Calu3 (cell line): ENCODE measurements at regions not wholly inside any gene's neighbourhood (a gene's known extent, or its start where the extent isn't known, plus 50 kb on each side); places are given as distances from the start of the nearest gene placed in this dataset.

Experiments
- BruUV-seq: library from RNA; stranded (reverse); fragments of 400-500 nt; replicated peaks from 2 replicates; lab custom pipeline; 2021; lab: Mats Ljungman, UMichigan
- CTCF ChIA-PET: fragments of 300-600 bp; sonication (Branson Sonifier 250); formaldehyde crosslinking; loops from one replicate; lab custom pipeline; 2022; ENCODE audit warnings: antibody characterized with exemption; lab: Charles Lee
- DNase-seq: peaks from one replicate; pipeline ENCODE4 v3.0.0; 2022
- H3K27ac Mint-ChIP-seq: one replicate; pipeline ENCODE4 v1.8.0; 2022; ENCODE audit warnings: mixed read lengths; ENCODE audit not compliant: unreplicated experiment
- H3K27me3 Mint-ChIP-seq: one replicate; pipeline ENCODE4 v1.8.0; 2022; ENCODE audit warnings: mixed read lengths; ENCODE audit not compliant: unreplicated experiment
- H3K36me3 Mint-ChIP-seq: one replicate; pipeline ENCODE4 v1.8.0; 2022; ENCODE audit warnings: mild to moderate bottlenecking, moderate library complexity, mixed read lengths; ENCODE audit not compliant: insufficient read depth, unreplicated experiment
- H3K4me1 Mint-ChIP-seq: one replicate; pipeline ENCODE4 v1.8.0; 2022; ENCODE audit warnings: mild to moderate bottlenecking, low read depth, mixed read lengths; ENCODE audit not compliant: unreplicated experiment
- H3K4me3 Mint-ChIP-seq: one replicate; pipeline ENCODE4 v1.8.0; 2022; ENCODE audit warnings: mild to moderate bottlenecking, low read depth, moderate library complexity, mixed read lengths; ENCODE audit not compliant: unreplicated experiment
- H3K9me3 Mint-ChIP-seq: one replicate; pipeline ENCODE4 v1.8.0; 2022; ENCODE audit warnings: low read depth, mixed read lengths; ENCODE audit not compliant: unreplicated experiment
- intact Hi-C: fragments of 100-400 bp; cut with micrococcal nuclease; formaldehyde crosslinking; loops from one replicate; pipeline ENCODE4 v1.10.0; 2022; ENCODE audit not compliant: unreplicated experiment
- TF ChIP-seq, protein P1 (sequence below): fragments of 200-600 bp; IDR thresholded peaks from one replicate; pipeline ENCODE4 v1.8.0; 2022; ENCODE audit warnings: antibody characterized with exemption; ENCODE audit not compliant: unreplicated experiment

DNA sequence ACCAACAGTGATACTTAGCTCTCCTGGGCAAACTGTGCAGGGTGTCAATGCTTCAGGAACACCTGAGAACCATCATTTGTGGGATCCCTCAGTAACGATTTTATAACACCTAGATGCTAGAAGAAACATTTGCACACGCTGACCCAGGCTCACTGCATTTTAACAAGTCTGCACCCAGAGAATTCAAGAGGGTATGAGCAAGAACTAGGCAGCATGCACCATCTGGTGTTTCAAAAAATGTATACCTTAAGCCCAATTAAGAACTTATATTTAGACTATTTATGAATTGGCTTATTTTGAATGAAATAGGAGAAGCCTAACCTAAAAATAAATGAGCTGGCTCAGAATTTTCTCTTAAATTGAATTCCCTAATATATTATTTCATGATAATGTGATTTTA, 400.5 kb downstream of the GPATCH2 start:
- CTCF ChIA-PET, result no interaction called here

DNA sequence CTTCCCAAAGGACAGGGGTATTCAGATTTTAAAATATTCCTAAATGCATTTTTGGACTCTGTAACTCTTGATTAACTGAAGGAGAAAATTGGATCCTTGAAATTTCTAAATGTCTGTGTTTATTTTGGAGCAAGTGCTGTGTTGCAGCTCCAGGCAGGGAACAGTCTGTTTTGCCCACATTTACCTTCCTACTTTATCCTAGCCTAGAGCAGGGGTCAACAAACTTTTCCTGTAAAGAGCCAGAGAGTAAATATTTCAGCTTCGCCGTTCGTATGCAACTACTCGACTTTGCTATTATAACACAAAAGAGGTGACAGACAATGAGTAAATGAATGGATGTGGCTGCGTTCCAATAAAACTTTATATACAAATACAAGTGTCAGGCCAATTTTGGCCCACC, 402.2 kb downstream of the GPATCH2 start:
- intact Hi-C loops, result no loop called here
- H3K9me3 Mint-ChIP-seq, result peaks cover 8% of the 10 kb centered on the region
- TF ChIP-seq, protein P1, sequence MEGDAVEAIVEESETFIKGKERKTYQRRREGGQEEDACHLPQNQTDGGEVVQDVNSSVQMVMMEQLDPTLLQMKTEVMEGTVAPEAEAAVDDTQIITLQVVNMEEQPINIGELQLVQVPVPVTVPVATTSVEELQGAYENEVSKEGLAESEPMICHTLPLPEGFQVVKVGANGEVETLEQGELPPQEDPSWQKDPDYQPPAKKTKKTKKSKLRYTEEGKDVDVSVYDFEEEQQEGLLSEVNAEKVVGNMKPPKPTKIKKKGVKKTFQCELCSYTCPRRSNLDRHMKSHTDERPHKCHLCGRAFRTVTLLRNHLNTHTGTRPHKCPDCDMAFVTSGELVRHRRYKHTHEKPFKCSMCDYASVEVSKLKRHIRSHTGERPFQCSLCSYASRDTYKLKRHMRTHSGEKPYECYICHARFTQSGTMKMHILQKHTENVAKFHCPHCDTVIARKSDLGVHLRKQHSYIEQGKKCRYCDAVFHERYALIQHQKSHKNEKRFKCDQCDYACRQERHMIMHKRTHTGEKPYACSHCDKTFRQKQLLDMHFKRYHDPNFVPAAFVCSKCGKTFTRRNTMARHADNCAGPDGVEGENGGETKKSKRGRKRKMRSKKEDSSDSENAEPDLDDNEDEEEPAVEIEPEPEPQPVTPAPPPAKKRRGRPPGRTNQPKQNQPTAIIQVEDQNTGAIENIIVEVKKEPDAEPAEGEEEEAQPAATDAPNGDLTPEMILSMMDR, result no peak
- no TSS peak for BruUV-seq
- no peaks in the 10 kb centered on the region for H3K36me3 Mint-ChIP-seq
- DNase-seq, result no peak
- H3K27me3 Mint-ChIP-seq, result no peaks in the 10 kb centered on the region
- H3K27ac Mint-ChIP-seq, result no peak overlapping the region
- H3K4me3 Mint-ChIP-seq, result no peak overlapping the region
- CTCF ChIA-PET, result no interaction called here
- no peaks in the 10 kb centered on the region for H3K4me1 Mint-ChIP-seq

More for the DNA sequence above, 400.5 kb downstream of the GPATCH2 start:
- no peaks in the 10 kb centered on the region for H3K36me3 Mint-ChIP-seq
- BruUV-seq, result no TSS peak
- H3K27ac Mint-ChIP-seq, result no peak overlapping the region
- intact Hi-C loops, result loop anchor here (5.0 kb wide), 1 partner anchor 328 kb away; no protein-coding TSS in a partner anchor
- TF ChIP-seq, protein P1, result no peak
- DNase-seq, result no peak
- H3K4me3 Mint-ChIP-seq, result no peak overlapping the region
- H3K9me3 Mint-ChIP-seq, result peaks cover 9% of the 10 kb centered on the region
- H3K4me1 Mint-ChIP-seq, result no peaks in the 10 kb centered on the region
- H3K27me3 Mint-ChIP-seq, result no peaks in the 10 kb centered on the region

DNA sequence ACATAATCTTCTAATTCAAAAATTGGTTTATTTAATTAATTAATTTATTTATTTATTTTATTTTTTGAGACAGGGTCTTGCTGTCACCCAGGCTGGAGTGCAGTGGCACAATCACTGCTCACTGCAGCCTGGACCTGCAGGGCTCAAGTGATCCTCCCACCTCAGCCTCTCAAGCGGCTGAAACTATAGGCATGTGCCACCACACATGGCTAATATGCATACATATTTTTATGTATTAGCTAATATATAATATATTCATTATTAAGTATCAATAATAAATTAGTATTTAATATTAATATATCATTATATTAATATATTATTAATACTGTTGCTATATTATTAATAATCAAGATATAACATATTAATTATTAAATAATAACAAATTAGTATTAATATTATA, 406.7 kb downstream of the GPATCH2 start:
- intact Hi-C loops, result no loop called here
- H3K36me3 Mint-ChIP-seq, result no peaks in the 10 kb centered on the region
- DNase-seq, result no peak
- H3K27ac Mint-ChIP-seq, result no peak overlapping the region
- no peak overlapping the region for H3K4me3 Mint-ChIP-seq
- no TSS peak for BruUV-seq
- H3K4me1 Mint-ChIP-seq, result no peaks in the 10 kb centered on the region
- TF ChIP-seq, protein P1, result no peak
- peaks cover 6% of the 10 kb centered on the region for H3K9me3 Mint-ChIP-seq
- no peaks in the 10 kb centered on the region for H3K27me3 Mint-ChIP-seq
- CTCF ChIA-PET, result no interaction called here

DNA sequence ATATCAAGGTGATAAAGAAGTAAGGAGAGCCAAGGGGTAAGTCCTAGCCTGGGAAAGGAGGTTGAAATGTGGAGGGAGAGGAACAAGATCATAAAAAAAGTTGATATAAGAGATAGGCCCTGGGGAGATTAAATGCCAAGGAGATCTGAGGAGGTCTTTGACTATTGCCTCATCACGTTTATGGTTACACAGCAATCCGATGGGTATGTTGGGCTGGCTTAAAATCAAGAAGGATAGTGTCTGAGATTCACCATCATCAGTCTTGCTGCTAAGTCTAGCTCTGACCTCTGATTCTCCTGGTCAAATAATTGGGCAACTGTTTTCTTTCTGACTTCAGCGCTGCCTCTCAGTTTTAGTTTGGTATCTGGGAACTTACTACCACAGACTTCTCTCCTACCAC, 416.3 kb downstream of the GPATCH2 start:
- Mint-ChIP-seq H3K4me3 (no peak overlapping the region), H3K36me3 (no peaks in the 10 kb centered on the region), H3K27me3 (no peaks in the 10 kb centered on the region), H3K9me3 (peaks cover 2% of the 10 kb centered on the region), H3K27ac (no peak overlapping the region), H3K4me1 (no peaks in the 10 kb centered on the region)
- no peak for DNase-seq
- intact Hi-C loops, result no loop called here
- no TSS peak for BruUV-seq
- CTCF ChIA-PET, result no interaction called here
- TF ChIP-seq, protein P1, result no peak
